ENCODE measurements at regions not wholly inside any gene's neighbourhood (a gene's known extent, or its start where the extent isn't known, plus 50 kb on each side); places are given as distances from the start of the nearest gene placed in this dataset.
"Not testable (repeated sequence)": the region's sequence is repeated elsewhere in the genome, so short reads cannot be mapped to it uniquely, and the experiment has no call there.

- Histone ChIP-seq H3K4me3 (ENCODE audit: insufficient read depth, low read depth, low read length) (no peak overlapping the region), H3K9ac (ENCODE audit: low read length) (no peak overlapping the region), H2AFZ (ENCODE audit: low read depth, low read length) (no peak overlapping the region), H3K4me1 (ENCODE audit: insufficient read depth, low read length) (no peaks in the 10 kb centered on the region), H3K79me2 (ENCODE audit: insufficient read depth, low read length) (no peaks in the 10 kb centered on the region), H3K27ac (ENCODE audit: low read depth, low read length) (no peak overlapping the region), H3K36me3 (ENCODE audit: insufficient read depth, low read length) (no peaks in the 10 kb centered on the region), H4K20me1 (ENCODE audit: insufficient read depth, low read length) (no peaks in the 10 kb centered on the region), H3K9me3 (ENCODE audit: insufficient read depth, low read depth, low read length) (peaks cover 4% of the 10 kb centered on the region), H3K4me2 (ENCODE audit: low read length) (no peak overlapping the region), H3K27me3 (ENCODE audit: insufficient read depth, low read length) (no peaks in the 10 kb centered on the region)
- DNase-seq (ENCODE audit: low read depth) (no peak), FAIRE-seq (no peak)
- TF ChIP-seq, protein P1, sequence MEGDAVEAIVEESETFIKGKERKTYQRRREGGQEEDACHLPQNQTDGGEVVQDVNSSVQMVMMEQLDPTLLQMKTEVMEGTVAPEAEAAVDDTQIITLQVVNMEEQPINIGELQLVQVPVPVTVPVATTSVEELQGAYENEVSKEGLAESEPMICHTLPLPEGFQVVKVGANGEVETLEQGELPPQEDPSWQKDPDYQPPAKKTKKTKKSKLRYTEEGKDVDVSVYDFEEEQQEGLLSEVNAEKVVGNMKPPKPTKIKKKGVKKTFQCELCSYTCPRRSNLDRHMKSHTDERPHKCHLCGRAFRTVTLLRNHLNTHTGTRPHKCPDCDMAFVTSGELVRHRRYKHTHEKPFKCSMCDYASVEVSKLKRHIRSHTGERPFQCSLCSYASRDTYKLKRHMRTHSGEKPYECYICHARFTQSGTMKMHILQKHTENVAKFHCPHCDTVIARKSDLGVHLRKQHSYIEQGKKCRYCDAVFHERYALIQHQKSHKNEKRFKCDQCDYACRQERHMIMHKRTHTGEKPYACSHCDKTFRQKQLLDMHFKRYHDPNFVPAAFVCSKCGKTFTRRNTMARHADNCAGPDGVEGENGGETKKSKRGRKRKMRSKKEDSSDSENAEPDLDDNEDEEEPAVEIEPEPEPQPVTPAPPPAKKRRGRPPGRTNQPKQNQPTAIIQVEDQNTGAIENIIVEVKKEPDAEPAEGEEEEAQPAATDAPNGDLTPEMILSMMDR (IDR thresholded peaks at IDR 0.05; ENCODE audit: insufficient read depth, low read depth, low read length) = no peak
- TF ChIP-seq EZH2 (IDR thresholded peaks at IDR 0.05; ENCODE audit: insufficient read depth, low read length) = no peak
- Mint-ChIP-seq H3K36me3 (ENCODE audit: low read depth, unreplicated experiment) (no peaks in the 10 kb centered on the region), H3K4me1 (ENCODE audit: low read depth, unreplicated experiment) (no peaks in the 10 kb centered on the region), H3K4me3 (ENCODE audit: unreplicated experiment) (no peak overlapping the region), H3K9me3 (ENCODE audit: unreplicated experiment) (peaks cover 2% of the 10 kb centered on the region), H3K27ac (ENCODE audit: unreplicated experiment) (no peak overlapping the region), H3K27me3 (ENCODE audit: low read depth, unreplicated experiment) (peaks cover 28% of the 10 kb centered on the region)
Observed at GRCh38 chr15:98350276-98350675, 298.1 kb upstream of the IGF1R start.

DNA sequence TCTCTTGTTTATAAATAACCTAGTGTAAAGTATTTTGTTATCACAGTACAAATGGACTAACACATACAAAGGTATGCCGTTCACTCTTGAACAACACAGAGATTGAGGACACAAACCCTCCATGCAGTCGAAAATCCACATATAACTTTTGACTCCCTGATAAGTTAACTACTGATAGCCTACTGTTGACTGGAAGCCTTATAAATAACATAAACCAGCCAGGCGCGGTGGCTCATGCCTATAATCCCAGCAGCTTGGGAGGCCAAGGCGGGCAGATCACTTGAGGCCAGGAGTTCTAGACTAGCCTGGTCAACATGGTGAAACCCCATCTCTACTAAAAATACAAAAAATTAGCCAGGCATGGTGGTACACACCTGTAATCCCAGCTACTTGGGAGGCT is 290.1 kb upstream of the IGF1R start:
- not testable (repeated sequence) for H4K20me1 ChIP-seq (ENCODE audit: insufficient read depth, low read length); H3K79me2 ChIP-seq (ENCODE audit: insufficient read depth, low read length); FAIRE-seq; H3K9ac ChIP-seq (ENCODE audit: low read length); H3K27ac Mint-ChIP-seq (ENCODE audit: unreplicated experiment); H3K4me2 ChIP-seq (ENCODE audit: low read length); DNase-seq (ENCODE audit: low read depth); H3K4me1 ChIP-seq (ENCODE audit: insufficient read depth, low read length); H3K9me3 ChIP-seq (ENCODE audit: insufficient read depth, low read depth, low read length); H3K27me3 ChIP-seq (ENCODE audit: insufficient read depth, low read length); H3K4me1 Mint-ChIP-seq (ENCODE audit: low read depth, unreplicated experiment); H3K27me3 Mint-ChIP-seq (ENCODE audit: low read depth, unreplicated experiment); H3K4me3 Mint-ChIP-seq (ENCODE audit: unreplicated experiment); H3K36me3 Mint-ChIP-seq (ENCODE audit: low read depth, unreplicated experiment); H3K4me3 ChIP-seq (ENCODE audit: insufficient read depth, low read depth, low read length); H3K27ac ChIP-seq (ENCODE audit: low read depth, low read length); H3K9me3 Mint-ChIP-seq (ENCODE audit: unreplicated experiment); H3K36me3 ChIP-seq (ENCODE audit: insufficient read depth, low read length); H2AFZ ChIP-seq (ENCODE audit: low read depth, low read length)

DNA sequence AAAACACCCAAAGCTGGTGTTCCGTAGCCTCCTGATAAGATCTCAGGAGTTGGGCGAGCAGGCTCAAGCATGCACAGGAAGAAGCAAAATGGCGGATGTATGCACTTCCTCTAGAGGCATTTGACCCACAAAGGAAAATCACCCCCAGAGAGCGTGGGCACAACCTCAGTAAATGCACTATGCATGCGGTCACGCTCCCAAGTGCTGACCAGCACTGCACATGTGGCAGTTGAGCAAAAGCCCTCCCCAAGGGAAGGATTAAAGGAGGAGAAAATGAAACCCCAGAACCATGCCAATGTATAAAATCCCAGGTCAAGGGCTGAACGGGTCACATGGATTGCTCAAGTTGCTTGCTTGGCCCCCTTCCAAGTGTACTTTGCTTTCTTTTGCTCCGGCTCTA is 289.4 kb upstream of the IGF1R start:
- H3K27ac ChIP-seq (ENCODE audit: low read depth, low read length) = no peak overlapping the region
- H4K20me1 ChIP-seq (ENCODE audit: insufficient read depth, low read length) = no peaks in the 10 kb centered on the region
- no peaks in the 10 kb centered on the region for H3K4me1 Mint-ChIP-seq (ENCODE audit: low read depth, unreplicated experiment)
- no peak overlapping the region for H2AFZ ChIP-seq (ENCODE audit: low read depth, low read length)
- H3K36me3 Mint-ChIP-seq (ENCODE audit: low read depth, unreplicated experiment) = no peaks in the 10 kb centered on the region
- FAIRE-seq (no peak), DNase-seq (ENCODE audit: low read depth) (no peak)
- no peak overlapping the region for H3K4me3 Mint-ChIP-seq (ENCODE audit: unreplicated experiment)
- H3K4me2 ChIP-seq (ENCODE audit: low read length) = no peak overlapping the region
- peaks cover 2% of the 10 kb centered on the region for H3K9me3 Mint-ChIP-seq (ENCODE audit: unreplicated experiment)
- H3K27me3 ChIP-seq (ENCODE audit: insufficient read depth, low read length) = no peaks in the 10 kb centered on the region
- no peaks in the 10 kb centered on the region for H3K27me3 Mint-ChIP-seq (ENCODE audit: low read depth, unreplicated experiment)
- peaks cover 4% of the 10 kb centered on the region for H3K9me3 ChIP-seq (ENCODE audit: insufficient read depth, low read depth, low read length)
- no peaks in the 10 kb centered on the region for H3K4me1 ChIP-seq (ENCODE audit: insufficient read depth, low read length)
- no peak overlapping the region for H3K27ac Mint-ChIP-seq (ENCODE audit: unreplicated experiment)
- TF ChIP-seq, protein P1 (IDR thresholded peaks at IDR 0.05; ENCODE audit: insufficient read depth, low read depth, low read length) = no peak
- TF ChIP-seq EZH2 (IDR thresholded peaks at IDR 0.05; ENCODE audit: insufficient read depth, low read length) = no peak
- H3K9ac ChIP-seq (ENCODE audit: low read length) = no peak overlapping the region
- H3K36me3 ChIP-seq (ENCODE audit: insufficient read depth, low read length) = no peaks in the 10 kb centered on the region
- no peaks in the 10 kb centered on the region for H3K79me2 ChIP-seq (ENCODE audit: insufficient read depth, low read length)
- H3K4me3 ChIP-seq (ENCODE audit: insufficient read depth, low read depth, low read length) = no peak overlapping the region
